ENCODE measurements at regions not wholly inside any gene's neighbourhood (a gene's known extent, or its start where the extent isn't known, plus 50 kb on each side); places are given as distances from the start of the nearest gene placed in this dataset.

GRCh38 chr18:65422544-65423136, 328.2 kb upstream of the CDH7 start:
- WGBS, 2 donors (ENCODE audit: extremely low coverage in 2 of 2, insufficient read length in 2 of 2, insufficient replicate concordance in 1 of 2), result no CpG with 5 or more reads among the region's 2 CpGs
- no peak overlapping the region for H2BK5ac ChIP-seq (ENCODE audit: low read length)
- H4K8ac ChIP-seq (ENCODE audit: low read depth, low read length), result no peak overlapping the region
- H3K9me3 ChIP-seq (replicated peaks in 1 of 2; ENCODE audit: control insufficient read depth in 2 of 2, insufficient read depth in 1 of 2, low read depth in 1 of 2, low read length in 2 of 2), result no peaks in the 10 kb centered on the region
- no peak overlapping the region for H3K4me2 ChIP-seq (ENCODE audit: insufficient read depth, low read length, poor library complexity, severe bottlenecking)
- no peak overlapping the region for H3K27ac ChIP-seq (replicated peaks; ENCODE audit: low read length)
- no peak overlapping the region for H2BK15ac ChIP-seq (ENCODE audit: low read length)
- DNase-seq (ENCODE audit: low spot score), result no peak
- no peaks in the 10 kb centered on the region for H3K36me3 ChIP-seq (replicated peaks in 1 of 2; ENCODE audit: control insufficient read depth in 2 of 2, insufficient read depth in 2 of 2, low read length in 2 of 2)
- H2AK5ac ChIP-seq (ENCODE audit: low read depth, low read length), result no peak overlapping the region
- H4K91ac ChIP-seq (ENCODE audit: low read depth, low read length, poor library complexity), result no peak overlapping the region
- H3K23ac ChIP-seq (ENCODE audit: low read depth, low read length, poor library complexity), result no peak overlapping the region
- H3K18ac ChIP-seq (ENCODE audit: low read length), result no peak overlapping the region
- no peak overlapping the region for H2BK120ac ChIP-seq (ENCODE audit: low read depth, low read length)
- no peak overlapping the region for H3K4ac ChIP-seq (ENCODE audit: low read length)
- H2BK12ac ChIP-seq (ENCODE audit: low read length), result no peak overlapping the region
- no peaks in the 10 kb centered on the region for H3K27me3 ChIP-seq (ENCODE audit: control insufficient read depth in 3 of 3, insufficient read depth in 3 of 3, low read depth in 1 of 3, low read length in 3 of 3)
- no peak overlapping the region for H3K9ac ChIP-seq (ENCODE audit: low read depth, low read length, poor library complexity)
- H3K14ac ChIP-seq (ENCODE audit: low read length), result no peak overlapping the region
- H3K4me1 ChIP-seq (ENCODE audit: control insufficient read depth in 2 of 2, insufficient read depth in 1 of 2, low read depth in 1 of 2, low read length in 2 of 2), result no peaks in the 10 kb centered on the region
- H3K79me1 ChIP-seq (ENCODE audit: low read depth, low read length), result no peaks in the 10 kb centered on the region
- H2AFZ ChIP-seq (ENCODE audit: low read length), result peak overlapping the region; percentile 3
- H3K4me3 ChIP-seq (ENCODE audit: low read length in 2 of 2), result no peak overlapping the region

DNA sequence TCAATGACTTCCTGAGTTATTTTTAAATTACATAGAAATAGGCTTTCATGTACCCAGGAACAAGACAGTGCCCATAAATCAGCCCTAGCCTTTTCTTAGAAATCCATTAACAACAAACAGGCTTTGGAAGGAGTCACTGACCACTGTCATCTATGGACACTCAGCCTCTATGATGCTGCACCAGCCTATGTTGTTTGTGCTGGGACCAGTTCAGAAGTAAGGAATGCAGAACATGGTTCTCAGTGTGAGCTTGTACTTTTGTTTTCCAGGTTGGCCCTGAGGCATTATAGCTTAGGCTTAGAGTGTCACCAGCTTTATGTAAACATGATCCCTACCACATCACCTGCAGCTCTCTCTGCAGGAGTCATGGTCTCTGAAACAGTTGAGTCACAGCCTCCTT, 335.7 kb upstream of the CDH7 start:
- Histone ChIP-seq H4K91ac (ENCODE audit: low read depth, low read length, poor library complexity) (no peak overlapping the region), H3K23ac (ENCODE audit: low read depth, low read length, poor library complexity) (no peak overlapping the region), H2AFZ (ENCODE audit: low read length) (no peak overlapping the region), H3K4ac (ENCODE audit: low read length) (no peak overlapping the region), H3K4me2 (ENCODE audit: insufficient read depth, low read length, poor library complexity, severe bottlenecking) (no peak overlapping the region), H3K14ac (ENCODE audit: low read length) (no peak overlapping the region), H2BK120ac (ENCODE audit: low read depth, low read length) (no peak overlapping the region), H4K8ac (ENCODE audit: low read depth, low read length) (no peak overlapping the region), H3K9me3 (replicated peaks in 1 of 2; ENCODE audit: control insufficient read depth in 2 of 2, insufficient read depth in 1 of 2, low read depth in 1 of 2, low read length in 2 of 2) (peaks cover 0 to 6% of the 10 kb centered on the region in 2 donors), H3K36me3 (replicated peaks in 1 of 2; ENCODE audit: control insufficient read depth in 2 of 2, insufficient read depth in 2 of 2, low read length in 2 of 2) (no peaks in the 10 kb centered on the region), H3K18ac (ENCODE audit: low read length) (no peak overlapping the region), H3K9ac (ENCODE audit: low read depth, low read length, poor library complexity) (no peak overlapping the region), H3K79me1 (ENCODE audit: low read depth, low read length) (no peaks in the 10 kb centered on the region), H3K27me3 (ENCODE audit: control insufficient read depth in 3 of 3, insufficient read depth in 3 of 3, low read depth in 1 of 3, low read length in 3 of 3) (no peaks in the 10 kb centered on the region), H3K27ac (replicated peaks; ENCODE audit: low read length) (no peak overlapping the region), H3K4me3 (ENCODE audit: low read length in 2 of 2) (no peak overlapping the region), H2BK15ac (ENCODE audit: low read length) (no peak overlapping the region), H2BK12ac (ENCODE audit: low read length) (no peak overlapping the region), H2AK5ac (ENCODE audit: low read depth, low read length) (no peak overlapping the region), H3K4me1 (ENCODE audit: control insufficient read depth in 2 of 2, insufficient read depth in 1 of 2, low read depth in 1 of 2, low read length in 2 of 2) (no peaks in the 10 kb centered on the region), H2BK5ac (ENCODE audit: low read length) (no peak overlapping the region)
- DNase-seq (ENCODE audit: low spot score), result no peak

GRCh38 chr18:65414501-65414900, 336.3 kb upstream of the CDH7 start:
- Histone ChIP-seq H3K9me3 (replicated peaks in 1 of 2; ENCODE audit: control insufficient read depth in 2 of 2, insufficient read depth in 1 of 2, low read depth in 1 of 2, low read length in 2 of 2) (peaks cover 0 to 6% of the 10 kb centered on the region in 2 donors), H3K27ac (replicated peaks; ENCODE audit: low read length) (no peak overlapping the region), H3K4ac (ENCODE audit: low read length) (no peak overlapping the region), H2AFZ (ENCODE audit: low read length) (no peak overlapping the region), H3K4me3 (ENCODE audit: low read length in 2 of 2) (no peak overlapping the region), H3K9ac (ENCODE audit: low read depth, low read length, poor library complexity) (no peak overlapping the region), H3K36me3 (replicated peaks in 1 of 2; ENCODE audit: control insufficient read depth in 2 of 2, insufficient read depth in 2 of 2, low read length in 2 of 2) (no peaks in the 10 kb centered on the region), H4K91ac (ENCODE audit: low read depth, low read length, poor library complexity) (no peak overlapping the region), H3K27me3 (ENCODE audit: control insufficient read depth in 3 of 3, insufficient read depth in 3 of 3, low read depth in 1 of 3, low read length in 3 of 3) (no peaks in the 10 kb centered on the region), H2AK5ac (ENCODE audit: low read depth, low read length) (no peak overlapping the region), H3K4me2 (ENCODE audit: insufficient read depth, low read length, poor library complexity, severe bottlenecking) (no peak overlapping the region), H3K23ac (ENCODE audit: low read depth, low read length, poor library complexity) (no peak overlapping the region), H2BK12ac (ENCODE audit: low read length) (no peak overlapping the region), H2BK15ac (ENCODE audit: low read length) (no peak overlapping the region), H4K8ac (ENCODE audit: low read depth, low read length) (no peak overlapping the region), H3K18ac (ENCODE audit: low read length) (no peak overlapping the region), H3K79me1 (ENCODE audit: low read depth, low read length) (no peaks in the 10 kb centered on the region), H2BK120ac (ENCODE audit: low read depth, low read length) (no peak overlapping the region), H3K14ac (ENCODE audit: low read length) (no peak overlapping the region), H3K4me1 (ENCODE audit: control insufficient read depth in 2 of 2, insufficient read depth in 1 of 2, low read depth in 1 of 2, low read length in 2 of 2) (no peaks in the 10 kb centered on the region), H2BK5ac (ENCODE audit: low read length) (no peak overlapping the region)
- no CpG with 5 or more reads among the region's 1 CpG for WGBS, 2 donors (ENCODE audit: extremely low coverage in 2 of 2, insufficient read length in 2 of 2, insufficient replicate concordance in 1 of 2)
- no peak for DNase-seq (ENCODE audit: low spot score)

- H3K9ac ChIP-seq (ENCODE audit: low read depth, low read length, poor library complexity), result no peak overlapping the region
- no peaks in the 10 kb centered on the region for H3K36me3 ChIP-seq (replicated peaks in 1 of 2; ENCODE audit: control insufficient read depth in 2 of 2, insufficient read depth in 2 of 2, low read length in 2 of 2)
- no peaks in the 10 kb centered on the region for H3K27me3 ChIP-seq (ENCODE audit: control insufficient read depth in 3 of 3, insufficient read depth in 3 of 3, low read depth in 1 of 3, low read length in 3 of 3)
- no peak overlapping the region for H3K4me3 ChIP-seq (ENCODE audit: low read length in 2 of 2)
- H2BK120ac ChIP-seq (ENCODE audit: low read depth, low read length), result no peak overlapping the region
- no peaks in the 10 kb centered on the region for H3K9me3 ChIP-seq (replicated peaks in 1 of 2; ENCODE audit: control insufficient read depth in 2 of 2, insufficient read depth in 1 of 2, low read depth in 1 of 2, low read length in 2 of 2)
- no peak overlapping the region for H3K23ac ChIP-seq (ENCODE audit: low read depth, low read length, poor library complexity)
- H3K4me2 ChIP-seq (ENCODE audit: insufficient read depth, low read length, poor library complexity, severe bottlenecking), result no peak overlapping the region
- no peak overlapping the region for H3K27ac ChIP-seq (replicated peaks; ENCODE audit: low read length)
- H3K4ac ChIP-seq (ENCODE audit: low read length), result no peak overlapping the region
- no peak overlapping the region for H2BK5ac ChIP-seq (ENCODE audit: low read length)
- no peak for DNase-seq (ENCODE audit: low spot score)
- no peak overlapping the region for H2AFZ ChIP-seq (ENCODE audit: low read length)
- H2BK15ac ChIP-seq (ENCODE audit: low read length), result no peak overlapping the region
- no peaks in the 10 kb centered on the region for H3K79me1 ChIP-seq (ENCODE audit: low read depth, low read length)
- H2BK12ac ChIP-seq (ENCODE audit: low read length), result no peak overlapping the region
- no peak overlapping the region for H4K8ac ChIP-seq (ENCODE audit: low read depth, low read length)
- no CpG with 5 or more reads among the region's 1 CpG for WGBS, 2 donors (ENCODE audit: extremely low coverage in 2 of 2, insufficient read length in 2 of 2, insufficient replicate concordance in 1 of 2)
- H3K14ac ChIP-seq (ENCODE audit: low read length), result no peak overlapping the region
- H3K4me1 ChIP-seq (ENCODE audit: control insufficient read depth in 2 of 2, insufficient read depth in 1 of 2, low read depth in 1 of 2, low read length in 2 of 2), result no peaks in the 10 kb centered on the region
- no peak overlapping the region for H3K18ac ChIP-seq (ENCODE audit: low read length)
- H2AK5ac ChIP-seq (ENCODE audit: low read depth, low read length), result no peak overlapping the region
- no peak overlapping the region for H4K91ac ChIP-seq (ENCODE audit: low read depth, low read length, poor library complexity)
Measured at GRCh38 chr18:65411061-65411460, 339.8 kb upstream of the CDH7 start.
